Thyroid gland (tissue), 4 donors: ENCODE measurements at regions not wholly inside any gene's neighbourhood (a gene's known extent, or its start where the extent isn't known, plus 50 kb on each side); places are given as distances from the start of the nearest gene placed in this dataset.

Experiments
- DNase-seq, 2 donors: peaks; one replicate each; pipeline ENCODE4 v3.0.0-alpha.2; 2019
- H3K27ac ChIP-seq, 3 donors: fragments of 200-600 bp; sonication (generic); 1 replicate in 2 of 3; 2 replicates in 1 of 3; pipeline ENCODE4 v1.5.1; 2016 to 2019; ENCODE audit warnings: mild to moderate bottlenecking in 1 of 3, moderate library complexity in 1 of 3
- H3K27me3 ChIP-seq: fragments of 200-600 bp; sonication (generic); one replicate; pipeline ENCODE4 v1.5.1; 2019
- H3K36me3 ChIP-seq, 2 donors: fragments of 200-600 bp; sonication (generic); one replicate each; pipeline ENCODE4 v1.5.1; 2016 to 2019
- H3K4me1 ChIP-seq, 2 donors: fragments of 200-600 bp; sonication (generic); one replicate each; pipeline ENCODE4 v1.5.1; 2017 to 2019
- H3K4me3 ChIP-seq, 3 donors: fragments of 200-600 bp; sonication (generic); replicated peaks in 1 of 3; 1 replicate in 2 of 3; 2 replicates in 1 of 3; pipeline ENCODE4 v1.5.1; 2016; ENCODE audit warnings: mild to moderate bottlenecking in 1 of 3
- H3K9me3 ChIP-seq: fragments of 200-600 bp; sonication (generic); one replicate; pipeline ENCODE4 v1.5.1; 2017
- CTCF ChIP-seq, 6 experiments: fragments of 200-600 bp in 3 of 6; fragments of 450-650 bp in 3 of 6; sonication (generic) in 3 of 6; IDR thresholded peaks; one replicate each; pipeline ENCODE4 v1.5.1; 2016 to 2019; ENCODE audit warnings: antibody characterized with exemption in 6 of 6, mild to moderate bottlenecking in 2 of 6, inconsistent platforms in 1 of 6, moderate library complexity in 1 of 6
- POLR2A ChIP-seq, 2 donors: fragments of 450-650 bp; IDR thresholded peaks; one replicate each; pipeline ENCODE4 v1.6.1; 2017; ENCODE audit warnings: antibody characterized with exemption in 2 of 2, mild to moderate bottlenecking in 2 of 2, moderate library complexity in 1 of 2
- WGBS, 2 donors: methylation state at CpG; one replicate each; pipeline ENCODE4 v1.1.5; 2017; 5-methylcytosine and 5-hydroxymethylcytosine counted together
- intact Hi-C: fragments of 100-400 bp; cut with DNase I; formaldehyde crosslinking; loops from one replicate; pipeline ENCODE4 v1.15.1; 2023

DNA sequence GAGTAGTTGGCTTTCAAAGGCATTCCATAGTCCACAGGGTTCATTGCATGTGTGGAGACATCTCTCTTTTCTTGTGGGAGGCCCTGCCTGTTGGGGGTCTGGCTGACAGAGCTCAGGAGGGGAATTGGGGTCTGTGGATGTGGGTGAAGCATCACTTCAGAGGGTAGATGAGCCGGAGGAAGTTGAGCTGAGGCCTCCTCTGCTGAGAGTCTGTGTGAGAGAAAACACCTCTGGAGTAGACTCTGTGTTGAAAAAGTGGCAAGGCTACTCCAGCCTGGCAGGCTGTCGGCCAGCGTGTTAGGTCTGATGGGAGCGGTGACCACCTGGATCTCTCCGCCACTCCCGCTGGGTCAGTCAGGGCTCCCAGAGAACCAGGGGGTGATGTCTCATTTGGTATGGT, 358.0 kb upstream of the MGMT start:
- DNase-seq: no peak
- WGBS, 2 donors: 95 to 99% methylated on average over 6 of the region's 6 CpGs
- no peaks in the 10 kb centered on the region for H3K27me3 ChIP-seq
- H3K27ac ChIP-seq: no peak overlapping the region
- no peaks in the 10 kb centered on the region for H3K9me3 ChIP-seq
- intact Hi-C loops: no loop called here
- no peak overlapping the region for H3K4me3 ChIP-seq
- H3K4me1 ChIP-seq: peaks cover 0 to 14% of the 10 kb centered on the region in 2 donors
- TF ChIP-seq POLR2A (IDR thresholded peaks at IDR 0.05): no peak
- no peak for TF ChIP-seq CTCF (IDR thresholded peaks at IDR 0.05)
- no peaks in the 10 kb centered on the region for H3K36me3 ChIP-seq

- peaks cover 0 to 4% of the 10 kb centered on the region in 2 donors for H3K4me1 ChIP-seq
- H3K36me3 ChIP-seq: no peaks in the 10 kb centered on the region
- H3K27ac ChIP-seq: no peak overlapping the region
- no peak for DNase-seq
- intact Hi-C loops: no loop called here
- no peaks in the 10 kb centered on the region for H3K9me3 ChIP-seq
- H3K4me3 ChIP-seq: no peak overlapping the region
- H3K27me3 ChIP-seq: no peaks in the 10 kb centered on the region
- 91 to 95% methylated on average over 9 to 10 of the region's 10 CpGs for WGBS, 2 donors
- TF ChIP-seq CTCF (IDR thresholded peaks at IDR 0.05): no peak
- TF ChIP-seq POLR2A (IDR thresholded peaks at IDR 0.05): no peak
These were observed 356.3 kb upstream of the MGMT start for GRCh38 chr10:129110780-129111179.

- no peaks in the 10 kb centered on the region for H3K4me1 ChIP-seq
- H3K4me3 ChIP-seq: no peak overlapping the region
- no peaks in the 10 kb centered on the region for H3K9me3 ChIP-seq
- TF ChIP-seq CTCF (IDR thresholded peaks at IDR 0.05): no peak
- no peak for TF ChIP-seq POLR2A (IDR thresholded peaks at IDR 0.05)
- 68 to 69% methylated on average over 5 to 6 of the region's 6 CpGs for WGBS, 2 donors
- intact Hi-C loops: no loop called here
- no peaks in the 10 kb centered on the region for H3K27me3 ChIP-seq
- no peaks in the 10 kb centered on the region for H3K36me3 ChIP-seq
- no peak overlapping the region for H3K27ac ChIP-seq
- DNase-seq: no peak
These were observed 355.1 kb upstream of the MGMT start for GRCh38 chr10:129111922-129112321.

- H3K27ac ChIP-seq: no peak overlapping the region
- no peaks in the 10 kb centered on the region for H3K9me3 ChIP-seq
- H3K4me1 ChIP-seq: no peaks in the 10 kb centered on the region
- intact Hi-C loops: no loop called here
- H3K4me3 ChIP-seq: no peak overlapping the region
- no peaks in the 10 kb centered on the region for H3K27me3 ChIP-seq
- DNase-seq: no peak
- WGBS, 2 donors: 82 to 85% methylated on average over 8 to 10 of the region's 10 CpGs
- TF ChIP-seq POLR2A (IDR thresholded peaks at IDR 0.05) (no peak), CTCF (IDR thresholded peaks at IDR 0.05) (no peak)
- H3K36me3 ChIP-seq: no peaks in the 10 kb centered on the region
These were observed 352.5 kb upstream of the MGMT start for GRCh38 chr10:129114588-129114987.

GRCh38 chr10:129116371-129116770, 350.7 kb upstream of the MGMT start:
- no peak for TF ChIP-seq POLR2A (IDR thresholded peaks at IDR 0.05)
- TF ChIP-seq CTCF (IDR thresholded peaks at IDR 0.05): no peak
- H3K36me3 ChIP-seq: no peaks in the 10 kb centered on the region
- H3K27me3 ChIP-seq: no peaks in the 10 kb centered on the region
- no peak for DNase-seq
- no peak overlapping the region for H3K27ac ChIP-seq
- WGBS, 2 donors: 84 to 90% methylated on average over 8 of the region's 8 CpGs
- no peaks in the 10 kb centered on the region for H3K9me3 ChIP-seq
- intact Hi-C loops: no loop called here
- no peaks in the 10 kb centered on the region for H3K4me1 ChIP-seq
- no peak overlapping the region for H3K4me3 ChIP-seq
